ENCODE measurements at regions not wholly inside any gene's neighbourhood (a gene's known extent, or its start where the extent isn't known, plus 50 kb on each side); places are given as distances from the start of the nearest gene placed in this dataset.

DNA sequence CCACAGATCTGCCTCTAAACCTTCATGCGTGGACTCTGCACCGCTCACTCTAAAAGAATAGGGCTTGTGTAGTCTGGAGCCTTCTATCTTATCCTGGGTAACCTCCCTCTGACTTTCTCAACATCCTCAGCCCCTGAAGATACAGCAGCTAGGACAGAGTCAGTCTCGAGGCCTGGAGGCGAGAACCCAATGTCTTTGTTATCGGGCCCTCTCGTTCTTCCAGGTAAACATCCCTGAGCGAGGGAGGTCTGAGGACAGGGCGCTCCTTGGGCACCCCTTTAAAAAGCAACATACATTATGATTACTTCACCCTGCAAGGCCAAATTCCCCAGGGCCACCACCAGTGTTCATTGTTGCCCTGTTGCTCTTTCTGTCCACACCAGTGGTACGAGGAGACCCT, 75.4 kb upstream of the PRNP start:
- H3K4me1 Mint-ChIP-seq (ENCODE audit: insufficient read depth, unreplicated experiment) = peaks cover 17% of the 10 kb centered on the region
- intact Hi-C loops (cut with micrococcal nuclease) = no loop called here
- peaks cover 4% of the 10 kb centered on the region for H3K36me3 Mint-ChIP-seq (ENCODE audit: insufficient read depth, unreplicated experiment)
- no peak for DNase-seq (ENCODE audit: unreplicated experiment)
- POLR2A ChIA-PET = interaction anchor here (3.9 kb wide), 1 partner anchor 109 kb away, joined by 19 read pairs; no protein-coding TSS in a partner anchor
- H3K4me3 Mint-ChIP-seq (ENCODE audit: unreplicated experiment) = no peak overlapping the region
- no peaks in the 10 kb centered on the region for H3K27me3 Mint-ChIP-seq (ENCODE audit: insufficient read depth, unreplicated experiment)
- TF ChIP-seq CTCF (IDR thresholded peaks at IDR 0.05; ENCODE audit: unreplicated experiment) = no peak
- CTCF ChIA-PET = interaction anchor here (0.6 to 8.8 kb wide), 8 partner anchors 9 to 932 kb away, joined by 3 to 234 read pairs (median 4); partner anchors contain the start of gene PRND
- no peak overlapping the region for H3K27ac Mint-ChIP-seq (ENCODE audit: low read depth, unreplicated experiment)
- BruUV-seq (replicated peaks) = no TSS peak
- no peaks in the 10 kb centered on the region for H3K9me3 Mint-ChIP-seq (ENCODE audit: unreplicated experiment)

DNA sequence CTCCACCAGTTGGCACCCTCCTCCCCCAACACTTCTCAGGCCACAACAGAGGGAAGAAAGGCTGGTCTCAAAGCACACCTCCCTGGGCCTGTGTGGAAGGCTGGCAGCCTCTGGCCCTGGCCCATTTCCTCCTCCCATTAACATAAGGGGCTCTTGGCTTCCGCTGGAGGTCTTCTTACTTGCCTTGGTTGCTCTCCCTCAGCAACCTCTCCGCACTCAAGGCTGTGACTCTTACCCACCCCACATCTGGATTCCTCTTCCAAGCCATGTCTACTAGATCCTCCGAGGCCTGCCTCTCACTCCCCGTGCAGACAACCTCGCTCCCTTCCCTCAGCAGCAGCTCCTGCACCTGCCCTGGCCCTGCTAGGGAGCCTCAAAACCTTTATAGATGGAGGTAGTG, 76.7 kb upstream of the PRNP start:
- ChIA-PET CTCF (interaction anchor here (0.5 to 8.8 kb wide), 6 partner anchors 55 to 241 kb away, joined by 3 to 234 read pairs (median 4); partner anchors contain the start of gene PRND), POLR2A (interaction anchor here (1.3 kb wide), 1 partner anchor 150 kb away, joined by 6 read pairs; no protein-coding TSS in a partner anchor)
- Mint-ChIP-seq H3K4me3 (ENCODE audit: unreplicated experiment) (no peak overlapping the region), H3K4me1 (ENCODE audit: insufficient read depth, unreplicated experiment) (peaks cover 17% of the 10 kb centered on the region), H3K27me3 (ENCODE audit: insufficient read depth, unreplicated experiment) (no peaks in the 10 kb centered on the region), H3K9me3 (ENCODE audit: unreplicated experiment) (no peaks in the 10 kb centered on the region), H3K36me3 (ENCODE audit: insufficient read depth, unreplicated experiment) (no peaks in the 10 kb centered on the region), H3K27ac (ENCODE audit: low read depth, unreplicated experiment) (no peak overlapping the region)
- DNase-seq (ENCODE audit: unreplicated experiment) = no peak
- no TSS peak for BruUV-seq (replicated peaks)
- intact Hi-C loops (cut with micrococcal nuclease) = no loop called here
- TF ChIP-seq CTCF (IDR thresholded peaks at IDR 0.05; ENCODE audit: unreplicated experiment) = no peak

DNA sequence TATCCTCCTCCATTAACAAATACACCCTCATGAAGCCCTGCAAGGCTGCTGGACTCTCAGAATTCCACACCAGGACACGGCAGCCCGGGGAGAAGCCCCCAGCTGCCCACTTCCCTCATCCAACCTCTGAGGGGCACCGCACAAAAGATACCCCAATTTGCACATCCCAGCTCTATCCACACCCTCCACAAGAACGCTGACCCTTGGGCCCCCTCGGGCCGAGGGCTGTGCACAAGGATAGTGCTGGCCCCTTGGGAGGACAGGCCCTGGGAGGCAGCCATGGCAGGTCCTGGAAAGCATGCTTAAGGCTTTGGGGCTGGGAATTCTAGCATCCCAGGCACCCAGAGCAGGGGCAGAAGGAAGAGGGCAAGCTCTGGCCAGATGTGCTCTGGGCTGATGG, 77.4 kb upstream of the PRNP start:
- no peak for TF ChIP-seq CTCF (IDR thresholded peaks at IDR 0.05; ENCODE audit: unreplicated experiment)
- no peak overlapping the region for H3K27ac Mint-ChIP-seq (ENCODE audit: low read depth, unreplicated experiment)
- peaks cover 11% of the 10 kb centered on the region for H3K4me1 Mint-ChIP-seq (ENCODE audit: insufficient read depth, unreplicated experiment)
- CTCF ChIA-PET = interaction anchor here (0.5 to 8.8 kb wide), 22 partner anchors 56 to 623 kb away, joined by 3 to 234 read pairs (median 3); partner anchors contain the start of gene PRND
- no peak overlapping the region for H3K4me3 Mint-ChIP-seq (ENCODE audit: unreplicated experiment)
- DNase-seq (ENCODE audit: unreplicated experiment) = no peak
- H3K9me3 Mint-ChIP-seq (ENCODE audit: unreplicated experiment) = no peaks in the 10 kb centered on the region
- H3K27me3 Mint-ChIP-seq (ENCODE audit: insufficient read depth, unreplicated experiment) = no peaks in the 10 kb centered on the region
- POLR2A ChIA-PET = interaction anchor here (0.7 to 1.3 kb wide), 2 partner anchors 150 to 500 kb away, joined by 3 to 6 read pairs; no protein-coding TSS in a partner anchor
- BruUV-seq (replicated peaks) = no TSS peak
- H3K36me3 Mint-ChIP-seq (ENCODE audit: insufficient read depth, unreplicated experiment) = no peaks in the 10 kb centered on the region
- intact Hi-C loops (cut with micrococcal nuclease) = no loop called here

- Mint-ChIP-seq H3K27ac (ENCODE audit: low read depth, unreplicated experiment) (no peak overlapping the region), H3K9me3 (ENCODE audit: unreplicated experiment) (no peaks in the 10 kb centered on the region), H3K4me3 (ENCODE audit: unreplicated experiment) (no peak overlapping the region), H3K36me3 (ENCODE audit: insufficient read depth, unreplicated experiment) (no peaks in the 10 kb centered on the region), H3K27me3 (ENCODE audit: insufficient read depth, unreplicated experiment) (no peaks in the 10 kb centered on the region), H3K4me1 (ENCODE audit: insufficient read depth, unreplicated experiment) (peaks cover 2% of the 10 kb centered on the region)
- peak; percentile 71 for DNase-seq (ENCODE audit: unreplicated experiment)
- CTCF ChIA-PET = interaction anchor here (0.5 to 8.8 kb wide), 17 partner anchors 18 to 522 kb away, joined by 3 to 234 read pairs (median 4); partner anchors contain the start of gene PRND
- no TSS peak for BruUV-seq (replicated peaks)
- POLR2A ChIA-PET = no interaction called here
- TF ChIP-seq CTCF (IDR thresholded peaks at IDR 0.05; ENCODE audit: unreplicated experiment) = peak; percentile 78
- intact Hi-C loops (cut with micrococcal nuclease) = loop anchor here (1.0 to 2.0 kb wide), 4 partner anchors 113 to 586 kb away; no protein-coding TSS in a partner anchor
Observed at GRCh38 chr20:4607287-4607713, 79.0 kb upstream of the PRNP start.

All from MCF 10A (cell line).